ENCODE measurements at regions not wholly inside any gene's neighbourhood (a gene's known extent, or its start where the extent isn't known, plus 50 kb on each side); places are given as distances from the start of the nearest gene placed in this dataset.

- TF ChIP-seq CTCF (conservative IDR thresholded peaks at IDR 0.05; ENCODE audit: low read depth, low read length): no peak
- no peak overlapping the region for H3K4me3 ChIP-seq (ENCODE audit: low read depth, low read length)
- DNase-seq (ENCODE audit: low read depth): no peak
These were observed 846.2 kb upstream of the API5 start for GRCh38 chr11:42465623-42466022.

- TF ChIP-seq CTCF (conservative IDR thresholded peaks at IDR 0.05; ENCODE audit: low read depth, low read length): no peak
- no peak for DNase-seq (ENCODE audit: low read depth)
- H3K4me3 ChIP-seq (ENCODE audit: low read depth, low read length): no peak overlapping the region
These were observed 838.7 kb upstream of the API5 start for GRCh38 chr11:42473106-42473505.

GRCh38 chr11:42482822-42483221 is 829.0 kb upstream of the API5 start:
- no peak overlapping the region for H3K4me3 ChIP-seq (ENCODE audit: low read depth, low read length)
- TF ChIP-seq CTCF (conservative IDR thresholded peaks at IDR 0.05; ENCODE audit: low read depth, low read length): no peak
- DNase-seq (ENCODE audit: low read depth): no peak

- no peak for TF ChIP-seq CTCF (conservative IDR thresholded peaks at IDR 0.05; ENCODE audit: low read depth, low read length)
- DNase-seq (ENCODE audit: low read depth): no peak
- H3K4me3 ChIP-seq (ENCODE audit: low read depth, low read length): no peak overlapping the region
These were observed 821.3 kb upstream of the API5 start for GRCh38 chr11:42490506-42490905.

- no peak for TF ChIP-seq CTCF (conservative IDR thresholded peaks at IDR 0.05; ENCODE audit: low read depth, low read length)
- no peak overlapping the region for H3K4me3 ChIP-seq (ENCODE audit: low read depth, low read length)
- DNase-seq (ENCODE audit: low read depth): no peak
These were observed 817.3 kb upstream of the API5 start for GRCh38 chr11:42494459-42494858.

GRCh38 chr11:42498971-42499370 is 812.8 kb upstream of the API5 start:
- no peak for TF ChIP-seq CTCF (conservative IDR thresholded peaks at IDR 0.05; ENCODE audit: low read depth, low read length)
- no peak for DNase-seq (ENCODE audit: low read depth)
- no peak overlapping the region for H3K4me3 ChIP-seq (ENCODE audit: low read depth, low read length)

- no peak overlapping the region for H3K4me3 ChIP-seq (ENCODE audit: low read depth, low read length)
- TF ChIP-seq CTCF (conservative IDR thresholded peaks at IDR 0.05; ENCODE audit: low read depth, low read length): no peak
- DNase-seq (ENCODE audit: low read depth): no peak
These were observed 809.6 kb upstream of the API5 start for GRCh38 chr11:42502151-42502550.
